K562 (cell line): ENCODE measurements at regions not wholly inside any gene's neighbourhood (a gene's known extent, or its start where the extent isn't known, plus 50 kb on each side); places are given as distances from the start of the nearest gene placed in this dataset.

Source experiments
- ATAC-seq: fragments of 200-7000 bp; cut with Tn5 transposase; 3 replicates; pipeline ENCODE4 v1.9.1; 2020; ENCODE audit warnings: moderate library complexity
- BruUV-seq: library from RNA; stranded (reverse); fragments of 400-500 nt; replicated peaks from 2 replicates; lab custom pipeline; 2021; lab: Mats Ljungman, UMichigan
- CTCF ChIA-PET: fragments of 300-600 bp; formaldehyde crosslinking; extraction: SDS; loops from one replicate; lab custom pipeline; 2021; ENCODE audit warnings: low intra/inter-chr PET ratio; lab: Yijun Ruan, JAX
- POLR2A ChIA-PET: fragments of 300-600, 350-650 bp; sonication (Branson Sonifier 250); formaldehyde crosslinking; extraction: SDS; loops from one replicate; lab custom pipeline; 2021; ENCODE audit warnings: antibody characterized with exemption, inconsistent platforms; lab: Yijun Ruan, JAX
- DNase-seq, 4 experiments: peaks; one replicate each; pipeline versions ENCODE4 v3.0.0 to v3.0.0-alpha.2; 2011 to 2018; ENCODE audit warnings: low spot score in 3 of 4, mixed read lengths in 3 of 4; ENCODE audit errors: extremely low read depth in 1 of 4
- FAIRE-seq: peaks from 2 replicates; lab custom pipeline; 2011; peaks lifted over from hg19 to GRCh38; lab: Jason Lieb, UNC
- H2AFZ ChIP-seq: 2 replicates; pipeline ENCODE4 v1.6.0; 2011; ENCODE audit warnings: low read depth, low read length, control low read depth, inconsistent platforms
- H3K27ac ChIP-seq: fragments of 200-600 bp; 3 replicates; pipeline ENCODE4 v1.8.0; 2011; ENCODE audit warnings: low read depth, mild to moderate bottlenecking, control low read depth, inconsistent platforms, low read length, moderate library complexity, mixed read lengths; ENCODE audit errors: extremely low read depth
- H3K27me3 ChIP-seq, 2 experiments: fragments of 300-600 bp in 1 of 2; 2 replicates in 1 of 2; 3 replicates in 1 of 2; pipeline versions ENCODE4 v1.6.0 to v1.8.0; 2011; ENCODE audit warnings: inconsistent platforms in 2 of 2, low read length in 2 of 2, mild to moderate bottlenecking in 1 of 2, mixed read lengths in 1 of 2, moderate library complexity in 1 of 2; ENCODE audit not compliant: control insufficient read depth in 2 of 2, insufficient read depth in 2 of 2
- H3K36me3 ChIP-seq: fragments of 300-600 bp; 3 replicates; pipeline ENCODE4 v1.8.0; 2011; ENCODE audit warnings: mild to moderate bottlenecking, low read length, inconsistent platforms; ENCODE audit not compliant: control insufficient read depth, insufficient read depth
- H3K4me1 ChIP-seq, 2 experiments: fragments of 200-600 bp in 1 of 2; replicated peaks in 1 of 2; 2 replicates in 1 of 2; 3 replicates in 1 of 2; pipeline versions ENCODE4 v1.5.1 to v1.8.0; 2011; ENCODE audit warnings: inconsistent platforms in 2 of 2, low read length in 2 of 2, mild to moderate bottlenecking in 1 of 2, mixed read lengths in 1 of 2, moderate library complexity in 1 of 2; ENCODE audit not compliant: control insufficient read depth in 2 of 2, insufficient read depth in 2 of 2
- H3K4me2 ChIP-seq: 2 replicates; pipeline ENCODE4 v1.6.1; 2011; ENCODE audit warnings: low read length, control low read depth, inconsistent platforms, mixed read lengths; ENCODE audit not compliant: insufficient read depth
- H3K4me3 ChIP-seq: fragments of 200-600 bp; sonication (generic), shearing (Covaris generic); 2 replicates; pipeline ENCODE4 v1.5.1; 2016; ENCODE audit warnings: control low read depth, inconsistent platforms
- H3K79me2 ChIP-seq: fragments of 200-600 bp; 3 replicates; pipeline ENCODE4 v1.8.0; 2011; ENCODE audit warnings: low read length, inconsistent platforms; ENCODE audit not compliant: control insufficient read depth, insufficient read depth
- H3K9ac ChIP-seq, 2 experiments: 2 replicates each; pipeline versions ENCODE4 v1.6.0 to v1.6.1; 2011; ENCODE audit warnings: low read depth in 2 of 2, low read length in 2 of 2, control low read depth in 1 of 2, inconsistent platforms in 1 of 2, mild to moderate bottlenecking in 1 of 2, mixed read lengths in 1 of 2; ENCODE audit not compliant: insufficient read depth in 1 of 2
- H3K9me1 ChIP-seq: one replicate; pipeline ENCODE4 v1.6.0; 2011; ENCODE audit warnings: inconsistent platforms, mild to moderate bottlenecking, low read length, moderate library complexity; ENCODE audit not compliant: control insufficient read depth, insufficient read depth
- H3K9me3 ChIP-seq: replicated peaks from 2 replicates; pipeline ENCODE4 v1.5.1; 2011; ENCODE audit warnings: low read depth, low read length, inconsistent platforms; ENCODE audit not compliant: control insufficient read depth, insufficient read depth
- H4K20me1 ChIP-seq: replicated peaks from 2 replicates; pipeline ENCODE4 v1.6.1; 2011; ENCODE audit warnings: low read length, inconsistent platforms, mixed read lengths; ENCODE audit not compliant: control insufficient read depth, insufficient read depth
- COPS2 ChIP-seq: fragments of 450-650 bp; conservative IDR thresholded peaks from 2 replicates; pipeline ENCODE4 v1.6.1; 2016; ENCODE audit warnings: mild to moderate bottlenecking, moderate library complexity
- EP400 ChIP-seq: fragments of 450-650 bp; IDR thresholded peaks from 2 replicates; pipeline ENCODE4 v1.6.1; 2017; ENCODE audit warnings: antibody characterized with exemption, mild to moderate bottlenecking, moderate library complexity
- HDAC3 ChIP-seq: fragments of 450-650 bp; IDR thresholded peaks from 2 replicates; pipeline ENCODE4 v1.6.1; 2018; ENCODE audit warnings: borderline replicate concordance, mild to moderate bottlenecking, moderate library complexity; ENCODE audit not compliant: partially characterized antibody
- HDAC8 ChIP-seq: fragments of 450-650 bp; IDR thresholded peaks from 2 replicates; pipeline ENCODE4 v1.6.1; 2016; ENCODE audit warnings: mild to moderate bottlenecking, missing genetic modification characterization, moderate library complexity, missing compliant biosample characterization
- HEY1 ChIP-seq: fragments of 250-450 bp; sonication (Bioruptor Pico); IDR thresholded peaks from 2 replicates; pipeline ENCODE4 v1.5.0; 2020; ENCODE audit warnings: mild to moderate bottlenecking, moderate library complexity, borderline replicate concordance
- RAD51 ChIP-seq: fragments of 450-650 bp; IDR thresholded peaks from 2 replicates; pipeline ENCODE4 v1.7.1; 2016; ENCODE audit warnings: low read depth, mild to moderate bottlenecking, borderline replicate concordance
- RBM25 ChIP-seq: fragments of 200-400 bp; formaldehyde crosslinking; IDR thresholded peaks from 2 replicates; pipeline ENCODE4 v1.6.1; 2018; ENCODE audit warnings: low read length, low read depth, moderate library complexity; ENCODE audit not compliant: severe bottlenecking
- SLC30A9 ChIP-seq: fragments of 250-450 bp; sonication (Bioruptor Pico); IDR thresholded peaks from 2 replicates; pipeline ENCODE4 v1.8.0; 2022; ENCODE audit warnings: mild to moderate bottlenecking, moderate library complexity
- ZNF316 ChIP-seq: fragments of 450-650 bp; IDR thresholded peaks from 2 replicates; pipeline ENCODE4 v1.6.1; 2016
- ZNF445 ChIP-seq: fragments of 250-450 bp; sonication (Bioruptor Pico); IDR thresholded peaks from 2 replicates; pipeline ENCODE4 v1.4.0; 2020; ENCODE audit warnings: low read depth, mild to moderate bottlenecking, moderate library complexity
- WGBS: fragments of 100-300 bp; shearing (Covaris generic); methylation state at CpG from one replicate; pipeline ENCODE4 v1.1.6; 2016; ENCODE audit warnings: low coverage, mixed read lengths; ENCODE audit not compliant: insufficient coverage; ENCODE audit errors: missing lambda C conversion rate; 5-methylcytosine and 5-hydroxymethylcytosine counted together
- in situ Hi-C: fragments of 300-500 bp; cut with MboI; formaldehyde crosslinking; loops from 4 replicates; pipeline ENCODE4 v1.15.0; 2018; ENCODE audit warnings: inconsistent platforms, mixed read lengths
- intact Hi-C: fragments of 100-400 bp; cut with micrococcal nuclease; formaldehyde crosslinking; loops from 2 replicates; pipeline ENCODE4 v1.14.2; 2022
- TF ChIP-seq, protein P1 (sequence below): fragments of 250-450 bp; sonication (Bioruptor Pico); IDR thresholded peaks from 2 replicates; pipeline ENCODE4 v1.8.0; 2022; ENCODE audit warnings: inconsistent platforms
- TF ChIP-seq, protein P2 (sequence below), 2 experiments: fragments of 450-650 bp in 1 of 2; IDR thresholded peaks; 2 replicates each; pipeline ENCODE4 v1.6.1; 2011 to 2017; ENCODE audit warnings: low read depth in 2 of 2, antibody characterized with exemption in 1 of 2, borderline replicate concordance in 1 of 2, low read length in 1 of 2, mild to moderate bottlenecking in 1 of 2, mixed read lengths in 1 of 2; ENCODE audit not compliant: control insufficient read depth in 1 of 2

DNA sequence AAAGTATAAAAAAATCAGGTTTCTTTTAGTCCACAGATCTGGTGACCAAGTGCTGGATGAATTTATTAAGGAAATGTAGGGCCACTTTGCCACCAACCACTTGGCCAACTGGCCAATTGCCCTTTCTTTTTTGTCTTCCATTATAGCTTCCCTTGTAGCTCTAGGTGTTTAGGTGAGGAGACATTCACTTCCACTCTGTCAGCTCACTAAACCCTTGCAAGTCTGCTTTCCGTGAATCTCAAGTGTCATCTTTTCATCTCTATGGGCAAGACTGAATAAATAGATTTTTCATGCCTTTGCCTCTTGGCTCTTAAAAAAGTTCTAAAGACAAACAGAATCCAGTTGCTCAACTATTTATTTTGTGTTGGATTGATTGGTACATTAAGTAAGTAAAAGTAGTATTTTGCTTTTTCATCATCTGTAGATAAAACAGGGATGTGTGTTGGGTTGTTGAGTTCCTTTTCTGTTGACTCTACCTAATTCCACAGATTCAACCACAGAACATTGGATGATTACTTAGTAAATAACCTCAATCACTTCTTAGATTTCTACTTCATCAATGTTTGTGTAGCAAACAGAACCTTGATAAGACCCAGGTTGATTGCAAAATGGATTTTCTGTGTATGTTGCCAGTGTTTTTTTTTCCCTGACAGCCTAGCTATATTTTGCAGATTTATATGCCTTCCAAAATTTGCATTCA, 68.1 kb upstream of the GRXCR1 start:
- Histone ChIP-seq H4K20me1 (no peaks in the 10 kb centered on the region), H3K27me3 (no peaks in the 10 kb centered on the region), H3K4me1 (no peaks in the 10 kb centered on the region), H3K79me2 (no peaks in the 10 kb centered on the region), H2AFZ (no peak overlapping the region), H3K27ac (no peak overlapping the region), H3K9me1 (no peaks in the 10 kb centered on the region), H3K4me2 (no peak overlapping the region), H3K4me3 (no peak overlapping the region), H3K9me3 (no peaks in the 10 kb centered on the region), H3K36me3 (no peaks in the 10 kb centered on the region), H3K9ac (no peak overlapping the region)
- ChIA-PET CTCF (no interaction called here), POLR2A (no interaction called here)
- FAIRE-seq (no peak), DNase-seq (no peak), ATAC-seq (no peak)
- BruUV-seq = no TSS peak
- in situ Hi-C loops = no loop called here
- 7% methylated on average over 1 of the region's 1 CpG for WGBS
- no peak for TF ChIP-seq COPS2
- no peak for TF ChIP-seq EP400
- TF ChIP-seq RAD51 = no peak
- no peak for TF ChIP-seq ZNF445 (CRISPR knock-in tag)
- no peak for TF ChIP-seq SLC30A9 (CRISPR knock-in tag)
- TF ChIP-seq HDAC8 (tag) = no peak
- intact Hi-C loops = no loop called here

DNA sequence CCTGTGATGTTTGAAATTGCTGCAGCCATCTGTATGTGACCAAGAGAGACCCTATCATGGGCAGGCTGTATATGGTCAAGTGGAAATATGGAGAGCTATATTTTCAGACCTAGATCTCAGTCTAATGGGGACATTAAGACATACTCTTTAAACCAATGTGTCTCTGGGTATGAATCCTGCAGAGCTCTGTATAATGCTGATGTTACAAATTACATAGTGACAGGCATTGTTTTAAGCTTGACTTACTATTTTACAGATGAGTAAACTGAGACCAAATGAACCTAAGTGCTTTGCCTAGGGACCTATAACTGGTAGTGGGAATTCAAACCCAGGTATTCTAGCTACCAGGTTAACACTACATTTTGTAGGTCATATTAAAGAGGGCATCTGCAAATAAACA, 71.3 kb upstream of the GRXCR1 start:
- Histone ChIP-seq H3K27ac (no peak overlapping the region), H4K20me1 (no peaks in the 10 kb centered on the region), H3K4me1 (no peaks in the 10 kb centered on the region), H3K9me1 (no peaks in the 10 kb centered on the region), H3K4me2 (no peak overlapping the region), H3K9ac (no peak overlapping the region), H3K27me3 (no peaks in the 10 kb centered on the region), H3K36me3 (no peaks in the 10 kb centered on the region), H2AFZ (no peak overlapping the region), H3K4me3 (no peak overlapping the region), H3K79me2 (no peaks in the 10 kb centered on the region), H3K9me3 (no peaks in the 10 kb centered on the region)
- no TSS peak for BruUV-seq
- FAIRE-seq (no peak), DNase-seq (no peak), ATAC-seq (no peak)
- ChIA-PET CTCF (no interaction called here), POLR2A (no interaction called here)
- in situ Hi-C loops = no loop called here
- intact Hi-C loops = no loop called here
- TF ChIP-seq ZNF316 (peak; percentile 41; the same call in 1 of the 2 replicates), RBM25 (no peak), HEY1 (CRISPR knock-in tag) (no peak), HDAC3 (no peak)
- TF ChIP-seq, protein P1, sequence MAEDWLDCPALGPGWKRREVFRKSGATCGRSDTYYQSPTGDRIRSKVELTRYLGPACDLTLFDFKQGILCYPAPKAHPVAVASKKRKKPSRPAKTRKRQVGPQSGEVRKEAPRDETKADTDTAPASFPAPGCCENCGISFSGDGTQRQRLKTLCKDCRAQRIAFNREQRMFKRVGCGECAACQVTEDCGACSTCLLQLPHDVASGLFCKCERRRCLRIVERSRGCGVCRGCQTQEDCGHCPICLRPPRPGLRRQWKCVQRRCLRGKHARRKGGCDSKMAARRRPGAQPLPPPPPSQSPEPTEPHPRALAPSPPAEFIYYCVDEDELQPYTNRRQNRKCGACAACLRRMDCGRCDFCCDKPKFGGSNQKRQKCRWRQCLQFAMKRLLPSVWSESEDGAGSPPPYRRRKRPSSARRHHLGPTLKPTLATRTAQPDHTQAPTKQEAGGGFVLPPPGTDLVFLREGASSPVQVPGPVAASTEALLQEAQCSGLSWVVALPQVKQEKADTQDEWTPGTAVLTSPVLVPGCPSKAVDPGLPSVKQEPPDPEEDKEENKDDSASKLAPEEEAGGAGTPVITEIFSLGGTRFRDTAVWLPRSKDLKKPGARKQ (CRISPR knock-in tag) = no peak
- TF ChIP-seq, protein P2, sequence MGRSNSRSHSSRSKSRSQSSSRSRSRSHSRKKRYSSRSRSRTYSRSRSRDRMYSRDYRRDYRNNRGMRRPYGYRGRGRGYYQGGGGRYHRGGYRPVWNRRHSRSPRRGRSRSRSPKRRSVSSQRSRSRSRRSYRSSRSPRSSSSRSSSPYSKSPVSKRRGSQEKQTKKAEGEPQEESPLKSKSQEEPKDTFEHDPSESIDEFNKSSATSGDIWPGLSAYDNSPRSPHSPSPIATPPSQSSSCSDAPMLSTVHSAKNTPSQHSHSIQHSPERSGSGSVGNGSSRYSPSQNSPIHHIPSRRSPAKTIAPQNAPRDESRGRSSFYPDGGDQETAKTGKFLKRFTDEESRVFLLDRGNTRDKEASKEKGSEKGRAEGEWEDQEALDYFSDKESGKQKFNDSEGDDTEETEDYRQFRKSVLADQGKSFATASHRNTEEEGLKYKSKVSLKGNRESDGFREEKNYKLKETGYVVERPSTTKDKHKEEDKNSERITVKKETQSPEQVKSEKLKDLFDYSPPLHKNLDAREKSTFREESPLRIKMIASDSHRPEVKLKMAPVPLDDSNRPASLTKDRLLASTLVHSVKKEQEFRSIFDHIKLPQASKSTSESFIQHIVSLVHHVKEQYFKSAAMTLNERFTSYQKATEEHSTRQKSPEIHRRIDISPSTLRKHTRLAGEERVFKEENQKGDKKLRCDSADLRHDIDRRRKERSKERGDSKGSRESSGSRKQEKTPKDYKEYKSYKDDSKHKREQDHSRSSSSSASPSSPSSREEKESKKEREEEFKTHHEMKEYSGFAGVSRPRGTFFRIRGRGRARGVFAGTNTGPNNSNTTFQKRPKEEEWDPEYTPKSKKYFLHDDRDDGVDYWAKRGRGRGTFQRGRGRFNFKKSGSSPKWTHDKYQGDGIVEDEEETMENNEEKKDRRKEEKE (IDR thresholded peaks at IDR 0.05; ENCODE audit: borderline replicate concordance in 1 of 2, control insufficient read depth in 1 of 2, low read depth in 2 of 2, low read length in 1 of 2) = no peak
